ENCODE measurements at regions not wholly inside any gene's neighbourhood (a gene's known extent, or its start where the extent isn't known, plus 50 kb on each side); places are given as distances from the start of the nearest gene placed in this dataset.

DNA sequence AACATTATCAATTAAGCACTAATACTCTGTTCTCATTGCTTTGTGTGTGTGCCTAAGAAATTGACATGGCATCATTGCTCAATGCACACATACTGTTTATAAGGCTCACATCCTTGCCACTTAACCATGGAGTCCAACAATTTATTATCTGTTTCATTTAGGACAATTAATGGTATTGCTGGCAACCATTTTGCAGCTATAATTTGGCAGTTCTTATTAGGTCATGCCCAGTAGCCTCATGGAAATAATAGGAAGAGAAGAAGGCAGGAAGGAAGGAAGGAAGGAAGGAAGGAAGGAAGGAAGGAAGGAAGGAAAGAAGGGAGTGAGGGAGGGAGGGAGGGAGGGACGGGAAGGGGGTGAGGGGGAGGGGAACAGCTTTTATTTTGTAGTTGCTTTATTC is 285.5 kb upstream of the SLC24A2 start:
- Histone ChIP-seq H3K4me1 (ENCODE audit: control insufficient read depth in 1 of 2, insufficient read depth in 2 of 2, low read length in 2 of 2) (no peaks in the 10 kb centered on the region), H3K4me3 (ENCODE audit: low read depth in 1 of 2, low read length in 2 of 2) (no peak overlapping the region), H3K9me3 (ENCODE audit: control insufficient read depth in 1 of 2, low read length in 2 of 2) (no peaks in the 10 kb centered on the region)

DNA sequence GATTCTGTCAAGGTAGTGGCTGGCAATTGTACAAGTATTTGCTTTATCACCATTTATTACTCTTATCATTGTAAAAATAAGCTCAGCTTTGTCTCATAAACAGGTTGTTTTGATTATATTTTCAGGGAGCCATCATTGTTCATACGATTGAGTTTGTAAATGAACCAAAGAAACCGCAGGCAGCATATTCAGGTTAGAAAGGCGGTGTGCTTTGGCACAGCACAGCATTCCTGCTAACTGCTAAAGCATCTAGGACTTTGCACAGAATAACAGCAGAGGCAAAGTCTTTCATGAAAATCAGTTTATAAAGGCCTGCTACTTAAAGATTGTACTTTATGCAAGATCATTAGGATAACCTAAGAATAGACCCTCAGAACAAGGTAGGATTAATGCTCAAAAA is 281.5 kb upstream of the SLC24A2 start:
- H3K4me1 ChIP-seq (ENCODE audit: control insufficient read depth in 1 of 2, insufficient read depth in 2 of 2, low read length in 2 of 2) = no peaks in the 10 kb centered on the region
- H3K27me3 ChIP-seq (ENCODE audit: low read depth, low read length) = no peaks in the 10 kb centered on the region
- H3K36me3 ChIP-seq (ENCODE audit: control insufficient read depth in 1 of 2, insufficient read depth in 2 of 2, low read length in 2 of 2) = no peaks in the 10 kb centered on the region

More for the DNA sequence above, 285.5 kb upstream of the SLC24A2 start:
- Histone ChIP-seq H3K27me3 (ENCODE audit: low read depth, low read length) (no peaks in the 10 kb centered on the region), H3K27ac (ENCODE audit: low read length) (no peak overlapping the region), H3K36me3 (ENCODE audit: control insufficient read depth in 1 of 2, insufficient read depth in 2 of 2, low read length in 2 of 2) (no peaks in the 10 kb centered on the region)

DNA sequence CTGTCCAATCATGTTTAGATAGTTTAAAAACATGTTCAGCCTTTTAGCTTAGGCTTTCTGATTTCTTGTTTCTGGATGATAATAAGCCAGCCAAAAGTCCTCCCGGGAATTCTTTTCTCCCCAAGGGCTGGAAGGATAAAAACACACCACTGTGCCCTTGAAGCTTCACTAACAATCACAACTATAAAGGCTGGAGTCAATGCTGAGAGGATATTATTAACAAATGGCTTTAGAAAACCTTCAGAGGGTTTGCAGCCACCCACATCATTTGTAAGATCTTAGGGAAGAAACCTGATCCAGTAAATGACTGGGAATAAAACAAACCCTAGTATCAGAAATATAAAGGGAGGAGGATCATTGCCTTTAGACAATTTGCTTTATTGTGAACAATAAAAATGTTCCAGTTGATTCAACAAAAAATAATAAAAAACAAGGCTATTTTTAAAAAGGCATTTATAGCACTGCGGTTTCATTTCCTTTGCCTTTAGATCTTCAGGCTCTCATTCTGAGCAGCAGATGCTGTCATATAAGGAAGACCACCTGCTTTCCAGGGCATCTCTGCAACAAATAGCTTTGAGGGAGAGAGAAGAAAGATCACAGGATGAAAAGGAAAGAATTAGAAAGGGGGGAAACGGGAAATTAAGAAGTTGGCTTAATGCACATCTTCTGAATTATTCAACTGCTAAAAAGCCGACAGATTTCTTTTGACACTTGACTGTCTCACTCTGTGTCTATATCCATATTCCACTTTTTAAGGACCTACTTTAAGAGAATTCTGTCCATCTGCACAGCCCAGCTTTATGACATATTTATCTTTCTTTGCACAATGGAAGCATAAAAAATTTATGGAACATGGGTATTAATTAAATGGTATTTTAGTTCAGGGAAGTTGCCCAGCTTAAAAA is 277.2 kb upstream of the SLC24A2 start:
- H3K4me1 ChIP-seq (ENCODE audit: control insufficient read depth in 1 of 2, insufficient read depth in 2 of 2, low read length in 2 of 2) = no peaks in the 10 kb centered on the region
- H3K27ac ChIP-seq (ENCODE audit: low read length) = no peak overlapping the region
- no peak overlapping the region for H3K4me3 ChIP-seq (ENCODE audit: low read depth in 1 of 2, low read length in 2 of 2)

More for the DNA sequence above, 281.5 kb upstream of the SLC24A2 start:
- H3K27ac ChIP-seq (ENCODE audit: low read length) = no peak overlapping the region
- H3K4me3 ChIP-seq (ENCODE audit: low read depth in 1 of 2, low read length in 2 of 2) = no peak overlapping the region
- no peaks in the 10 kb centered on the region for H3K9me3 ChIP-seq (ENCODE audit: control insufficient read depth in 1 of 2, low read length in 2 of 2)

DNA sequence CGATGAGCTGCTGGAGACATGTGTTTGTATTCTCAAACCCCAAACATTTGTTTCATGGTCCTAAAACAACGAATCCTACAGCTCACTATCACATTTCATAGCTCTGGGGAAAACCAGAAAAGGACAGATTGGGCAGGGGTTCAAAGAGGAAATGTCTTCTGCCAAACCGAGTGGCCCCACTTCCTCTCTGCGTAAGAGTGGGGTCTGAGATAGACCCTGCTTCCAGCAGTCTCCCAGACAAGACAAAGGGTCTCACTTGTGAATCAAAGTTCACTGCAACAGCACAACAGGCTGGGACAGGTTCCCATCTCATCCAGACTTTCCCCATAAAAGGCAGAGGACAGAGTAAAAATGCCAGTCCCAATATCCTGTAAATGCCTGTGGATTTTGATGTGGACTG is 276.2 kb upstream of the SLC24A2 start:
- Histone ChIP-seq H3K27me3 (ENCODE audit: low read depth, low read length) (no peaks in the 10 kb centered on the region), H3K4me3 (ENCODE audit: low read depth in 1 of 2, low read length in 2 of 2) (no peak overlapping the region), H3K9me3 (ENCODE audit: control insufficient read depth in 1 of 2, low read length in 2 of 2) (no peaks in the 10 kb centered on the region), H3K27ac (ENCODE audit: low read length) (no peak overlapping the region), H3K36me3 (ENCODE audit: control insufficient read depth in 1 of 2, insufficient read depth in 2 of 2, low read length in 2 of 2) (no peaks in the 10 kb centered on the region), H3K4me1 (ENCODE audit: control insufficient read depth in 1 of 2, insufficient read depth in 2 of 2, low read length in 2 of 2) (no peaks in the 10 kb centered on the region)

More for the DNA sequence above, 277.2 kb upstream of the SLC24A2 start:
- Histone ChIP-seq H3K27me3 (ENCODE audit: low read depth, low read length) (no peaks in the 10 kb centered on the region), H3K36me3 (ENCODE audit: control insufficient read depth in 1 of 2, insufficient read depth in 2 of 2, low read length in 2 of 2) (no peaks in the 10 kb centered on the region), H3K9me3 (ENCODE audit: control insufficient read depth in 1 of 2, low read length in 2 of 2) (no peaks in the 10 kb centered on the region)

DNA sequence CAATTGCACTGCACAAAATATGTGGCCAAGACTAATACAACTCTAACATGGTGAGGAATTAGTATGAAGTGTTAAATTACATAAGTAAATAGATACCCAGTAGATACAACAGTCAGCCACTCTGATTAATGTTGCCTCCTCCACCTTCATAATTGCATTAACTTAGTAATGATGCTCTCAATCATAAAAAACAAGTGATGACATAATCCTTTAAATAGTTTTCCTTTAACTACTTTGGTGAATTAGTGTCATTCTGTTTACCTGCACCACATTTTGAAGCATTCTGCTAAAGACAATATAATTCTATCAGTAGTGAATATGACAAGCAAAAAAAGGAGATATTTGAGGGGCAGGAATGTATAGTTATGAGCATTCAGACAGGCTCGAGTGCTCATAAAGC is 265.9 kb upstream of the SLC24A2 start:
- H3K4me3 ChIP-seq (ENCODE audit: low read depth in 1 of 2, low read length in 2 of 2) = no peak overlapping the region
- H3K4me1 ChIP-seq (ENCODE audit: control insufficient read depth in 1 of 2, insufficient read depth in 2 of 2, low read length in 2 of 2) = no peaks in the 10 kb centered on the region
- no peak overlapping the region for H3K27ac ChIP-seq (ENCODE audit: low read length)
- H3K36me3 ChIP-seq (ENCODE audit: control insufficient read depth in 1 of 2, insufficient read depth in 2 of 2, low read length in 2 of 2) = no peaks in the 10 kb centered on the region
- H3K9me3 ChIP-seq (ENCODE audit: control insufficient read depth in 1 of 2, low read length in 2 of 2) = no peaks in the 10 kb centered on the region
- no peaks in the 10 kb centered on the region for H3K27me3 ChIP-seq (ENCODE audit: low read depth, low read length)

DNA sequence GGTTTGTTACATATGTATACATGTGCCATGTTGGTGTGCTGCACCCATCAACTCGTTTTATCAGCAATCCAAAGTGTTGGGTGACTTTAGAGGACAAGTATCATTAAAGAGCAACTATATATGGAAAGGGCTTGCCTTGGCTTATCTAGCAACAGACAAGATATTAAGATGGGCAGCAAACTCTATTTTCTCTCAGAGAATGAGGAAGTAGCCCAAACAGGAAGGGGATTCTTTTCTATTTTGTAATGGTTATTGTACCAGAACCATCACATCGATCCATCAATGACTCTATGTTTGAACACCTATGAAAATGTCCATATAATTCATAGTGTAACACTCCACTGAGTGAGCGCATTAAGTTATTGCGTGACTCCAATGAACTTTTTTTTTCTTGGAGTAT is 260.1 kb upstream of the SLC24A2 start:
- no peaks in the 10 kb centered on the region for H3K27me3 ChIP-seq (ENCODE audit: low read depth, low read length)
- no peaks in the 10 kb centered on the region for H3K36me3 ChIP-seq (ENCODE audit: control insufficient read depth in 1 of 2, insufficient read depth in 2 of 2, low read length in 2 of 2)
- no peak overlapping the region for H3K27ac ChIP-seq (ENCODE audit: low read length)
- no peaks in the 10 kb centered on the region for H3K4me1 ChIP-seq (ENCODE audit: control insufficient read depth in 1 of 2, insufficient read depth in 2 of 2, low read length in 2 of 2)
- no peak overlapping the region for H3K4me3 ChIP-seq (ENCODE audit: low read depth in 1 of 2, low read length in 2 of 2)
- H3K9me3 ChIP-seq (ENCODE audit: control insufficient read depth in 1 of 2, low read length in 2 of 2) = no peaks in the 10 kb centered on the region

DNA sequence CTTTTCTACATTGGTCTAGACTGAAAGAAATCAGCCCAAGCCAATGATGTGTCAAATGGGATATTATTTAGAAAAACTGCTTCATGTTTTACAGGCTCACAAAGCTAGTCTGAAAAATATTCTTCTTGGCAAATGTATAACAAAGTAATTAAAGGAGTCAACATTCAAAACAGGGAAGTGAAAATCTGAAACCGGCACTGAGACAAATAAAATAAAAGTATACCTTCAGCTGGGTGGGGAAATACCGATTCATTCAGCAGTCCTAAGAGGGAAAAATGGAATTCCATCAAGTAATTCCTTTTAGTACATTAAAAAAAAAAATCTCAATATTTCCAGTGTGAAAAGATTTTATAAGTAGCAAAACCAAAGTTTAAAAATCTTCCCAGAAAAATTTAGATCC is 259.6 kb upstream of the SLC24A2 start:
- no peaks in the 10 kb centered on the region for H3K36me3 ChIP-seq (ENCODE audit: control insufficient read depth in 1 of 2, insufficient read depth in 2 of 2, low read length in 2 of 2)
- H3K4me3 ChIP-seq (ENCODE audit: low read depth in 1 of 2, low read length in 2 of 2) = no peak overlapping the region
- no peak overlapping the region for H3K27ac ChIP-seq (ENCODE audit: low read length)
- no peaks in the 10 kb centered on the region for H3K4me1 ChIP-seq (ENCODE audit: control insufficient read depth in 1 of 2, insufficient read depth in 2 of 2, low read length in 2 of 2)
- no peaks in the 10 kb centered on the region for H3K27me3 ChIP-seq (ENCODE audit: low read depth, low read length)
- H3K9me3 ChIP-seq (ENCODE audit: control insufficient read depth in 1 of 2, low read length in 2 of 2) = no peaks in the 10 kb centered on the region

DNA sequence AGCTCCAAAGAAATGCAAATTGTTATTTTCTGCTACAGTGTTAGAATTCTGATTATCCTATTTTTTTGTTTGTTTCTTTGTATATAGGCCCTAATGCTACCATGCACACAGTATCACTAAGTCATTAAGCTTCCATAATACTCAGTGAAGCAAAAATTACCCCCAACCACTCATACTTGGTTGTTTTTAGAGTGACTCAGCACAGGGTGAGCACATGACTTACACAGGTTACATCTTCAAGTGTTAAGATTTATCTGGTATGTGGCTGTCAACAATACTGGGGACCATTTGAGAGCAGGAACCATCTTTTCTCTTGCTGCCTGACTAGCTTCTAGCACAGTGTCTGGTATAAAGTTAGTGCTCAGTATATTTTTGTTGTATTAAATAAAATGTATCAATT is 255.8 kb upstream of the SLC24A2 start:
- Histone ChIP-seq H3K9me3 (ENCODE audit: control insufficient read depth in 1 of 2, low read length in 2 of 2) (no peaks in the 10 kb centered on the region), H3K36me3 (ENCODE audit: control insufficient read depth in 1 of 2, insufficient read depth in 2 of 2, low read length in 2 of 2) (no peaks in the 10 kb centered on the region), H3K4me1 (ENCODE audit: control insufficient read depth in 1 of 2, insufficient read depth in 2 of 2, low read length in 2 of 2) (peaks cover 0 to 5% of the 10 kb centered on the region in 2 donors), H3K4me3 (ENCODE audit: low read depth in 1 of 2, low read length in 2 of 2) (no peak overlapping the region), H3K27ac (ENCODE audit: low read length) (no peak overlapping the region), H3K27me3 (ENCODE audit: low read depth, low read length) (no peaks in the 10 kb centered on the region)

DNA sequence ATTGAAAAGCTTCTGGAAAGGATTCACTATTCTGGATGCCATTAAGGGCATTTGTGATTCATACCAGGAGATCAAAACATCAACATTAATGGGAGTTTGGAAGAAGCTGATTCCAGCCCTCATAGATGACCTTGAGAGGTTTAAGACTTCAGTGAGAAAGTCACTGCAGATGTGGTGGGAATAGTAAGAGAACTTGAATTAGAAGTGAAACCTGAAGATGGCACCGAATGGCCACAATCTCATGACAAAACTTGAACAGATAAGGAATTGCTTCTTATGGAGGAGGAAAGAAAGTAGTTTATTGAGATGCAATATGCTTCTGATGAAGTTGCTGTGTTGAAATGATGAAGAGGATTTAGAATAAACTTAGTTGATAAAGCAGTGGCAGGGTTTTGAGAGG is 254.6 kb upstream of the SLC24A2 start:
- Histone ChIP-seq H3K4me1 (ENCODE audit: control insufficient read depth in 1 of 2, insufficient read depth in 2 of 2, low read length in 2 of 2) (peaks cover 0 to 5% of the 10 kb centered on the region in 2 donors), H3K27ac (ENCODE audit: low read length) (no peak overlapping the region), H3K36me3 (ENCODE audit: control insufficient read depth in 1 of 2, insufficient read depth in 2 of 2, low read length in 2 of 2) (no peaks in the 10 kb centered on the region), H3K4me3 (ENCODE audit: low read depth in 1 of 2, low read length in 2 of 2) (peak overlapping the region in 1 of 2 donors; percentile 3), H3K27me3 (ENCODE audit: low read depth, low read length) (no peaks in the 10 kb centered on the region), H3K9me3 (ENCODE audit: control insufficient read depth in 1 of 2, low read length in 2 of 2) (no peaks in the 10 kb centered on the region)

DNA sequence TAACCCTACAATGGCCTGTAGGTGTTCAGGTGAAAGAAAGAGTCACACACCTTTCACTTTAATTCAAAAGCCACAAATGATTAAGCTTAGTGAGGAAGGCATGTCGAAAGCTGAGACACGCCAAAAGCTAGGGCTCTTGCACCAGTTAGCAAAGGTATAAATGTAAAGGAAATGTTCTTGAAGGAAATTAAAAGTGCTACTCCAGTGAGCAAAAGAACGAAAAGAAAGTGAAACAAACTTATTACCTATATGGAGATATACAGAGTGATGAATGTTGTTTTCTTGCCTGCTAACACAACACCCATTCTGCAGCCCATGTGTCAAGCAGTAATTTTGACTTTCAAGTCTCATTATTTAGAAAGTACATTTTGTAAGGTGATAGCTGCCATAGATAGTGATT is 254.2 kb upstream of the SLC24A2 start:
- H3K9me3 ChIP-seq (ENCODE audit: control insufficient read depth in 1 of 2, low read length in 2 of 2) = no peaks in the 10 kb centered on the region
- H3K36me3 ChIP-seq (ENCODE audit: control insufficient read depth in 1 of 2, insufficient read depth in 2 of 2, low read length in 2 of 2) = no peaks in the 10 kb centered on the region
- no peak overlapping the region for H3K27ac ChIP-seq (ENCODE audit: low read length)
- no peaks in the 10 kb centered on the region for H3K27me3 ChIP-seq (ENCODE audit: low read depth, low read length)
- peaks cover 0 to 5% of the 10 kb centered on the region in 2 donors for H3K4me1 ChIP-seq (ENCODE audit: control insufficient read depth in 1 of 2, insufficient read depth in 2 of 2, low read length in 2 of 2)
- H3K4me3 ChIP-seq (ENCODE audit: low read depth in 1 of 2, low read length in 2 of 2) = peak overlapping the region in 1 of 2 donors; percentile 3

DNA sequence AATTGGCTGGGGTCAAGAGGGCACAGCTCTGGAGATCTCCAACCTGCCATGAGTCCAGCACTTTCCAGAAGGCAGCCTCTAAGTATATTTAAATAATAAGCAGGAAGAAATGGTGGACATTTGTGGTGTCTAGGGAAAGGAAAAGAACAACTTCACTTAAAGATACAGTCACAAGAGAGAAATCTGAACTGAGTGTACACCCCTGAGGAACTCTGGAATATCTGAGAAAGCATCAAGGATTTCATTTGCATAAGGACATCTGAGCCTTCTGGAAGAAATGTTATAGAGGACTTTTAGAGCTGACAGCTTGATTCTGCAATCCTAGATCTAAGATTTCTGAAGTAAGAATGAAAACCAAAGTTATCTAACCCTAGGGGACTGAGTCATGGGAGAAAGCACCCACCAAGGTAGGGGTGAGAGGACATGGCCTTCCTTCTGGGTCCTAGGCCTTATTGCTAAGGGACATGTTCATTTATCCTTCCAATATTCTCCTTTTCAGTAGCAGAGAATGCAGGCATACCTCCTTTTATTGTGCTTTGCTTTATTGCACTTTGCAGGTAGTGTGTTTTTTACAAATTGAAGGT is 253.4 kb upstream of the SLC24A2 start:
- no peaks in the 10 kb centered on the region for H3K9me3 ChIP-seq (ENCODE audit: control insufficient read depth in 1 of 2, low read length in 2 of 2)
- H3K4me1 ChIP-seq (ENCODE audit: control insufficient read depth in 1 of 2, insufficient read depth in 2 of 2, low read length in 2 of 2) = peaks cover 0 to 5% of the 10 kb centered on the region in 2 donors
- H3K27ac ChIP-seq (ENCODE audit: low read length) = no peak overlapping the region
- H3K27me3 ChIP-seq (ENCODE audit: low read depth, low read length) = no peaks in the 10 kb centered on the region
- no peaks in the 10 kb centered on the region for H3K36me3 ChIP-seq (ENCODE audit: control insufficient read depth in 1 of 2, insufficient read depth in 2 of 2, low read length in 2 of 2)
- no peak overlapping the region for H3K4me3 ChIP-seq (ENCODE audit: low read depth in 1 of 2, low read length in 2 of 2)

All from muscle layer of duodenum (tissue), 2 donors.